Omental fat pad (tissue), 3 donors: ENCODE measurements at regions not wholly inside any gene's neighbourhood (a gene's known extent, or its start where the extent isn't known, plus 50 kb on each side); places are given as distances from the start of the nearest gene placed in this dataset.

Experiments
- ATAC-seq: fragments of 150-250 bp; one replicate; pipeline ENCODE4 v1.9.1; 2016; ENCODE audit warnings: mild to moderate bottlenecking, moderate library complexity; ENCODE audit not compliant: low FRiP score
- DNase-seq: peaks from one replicate; pipeline ENCODE4 v3.0.0-alpha.2; 2019; ENCODE audit warnings: low spot score
- TF ChIP-seq, protein P1 (sequence below), 3 donors: fragments of 450-650 bp; IDR thresholded peaks; one replicate each; pipeline ENCODE4 v1.5.1; 2016 to 2017; ENCODE audit warnings: antibody characterized with exemption in 3 of 3, mild to moderate bottlenecking in 3 of 3, moderate library complexity in 2 of 3

DNA sequence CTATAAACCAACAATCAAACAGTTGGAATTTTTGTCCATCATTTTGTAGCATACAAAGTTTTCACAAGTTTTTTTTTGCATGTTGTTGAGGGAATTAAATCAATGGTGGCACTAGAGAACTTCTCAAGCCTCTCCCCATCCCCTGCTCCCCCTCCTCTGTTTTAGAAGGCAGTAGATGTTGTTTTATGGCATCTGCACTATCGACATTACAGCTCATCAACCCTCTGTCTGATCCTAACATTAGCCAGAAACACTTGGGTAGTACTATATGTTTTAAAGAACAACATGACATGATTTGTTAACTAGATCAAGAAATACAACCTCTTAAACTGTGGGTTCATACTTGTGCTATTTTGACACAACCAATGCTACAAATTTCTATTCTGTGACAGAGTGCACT lies 306.5 kb upstream of the NR5A2 start:
- DNase-seq (no peak), ATAC-seq (no peak)
- TF ChIP-seq, protein P1, sequence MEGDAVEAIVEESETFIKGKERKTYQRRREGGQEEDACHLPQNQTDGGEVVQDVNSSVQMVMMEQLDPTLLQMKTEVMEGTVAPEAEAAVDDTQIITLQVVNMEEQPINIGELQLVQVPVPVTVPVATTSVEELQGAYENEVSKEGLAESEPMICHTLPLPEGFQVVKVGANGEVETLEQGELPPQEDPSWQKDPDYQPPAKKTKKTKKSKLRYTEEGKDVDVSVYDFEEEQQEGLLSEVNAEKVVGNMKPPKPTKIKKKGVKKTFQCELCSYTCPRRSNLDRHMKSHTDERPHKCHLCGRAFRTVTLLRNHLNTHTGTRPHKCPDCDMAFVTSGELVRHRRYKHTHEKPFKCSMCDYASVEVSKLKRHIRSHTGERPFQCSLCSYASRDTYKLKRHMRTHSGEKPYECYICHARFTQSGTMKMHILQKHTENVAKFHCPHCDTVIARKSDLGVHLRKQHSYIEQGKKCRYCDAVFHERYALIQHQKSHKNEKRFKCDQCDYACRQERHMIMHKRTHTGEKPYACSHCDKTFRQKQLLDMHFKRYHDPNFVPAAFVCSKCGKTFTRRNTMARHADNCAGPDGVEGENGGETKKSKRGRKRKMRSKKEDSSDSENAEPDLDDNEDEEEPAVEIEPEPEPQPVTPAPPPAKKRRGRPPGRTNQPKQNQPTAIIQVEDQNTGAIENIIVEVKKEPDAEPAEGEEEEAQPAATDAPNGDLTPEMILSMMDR (IDR thresholded peaks at IDR 0.05): no peak

DNA sequence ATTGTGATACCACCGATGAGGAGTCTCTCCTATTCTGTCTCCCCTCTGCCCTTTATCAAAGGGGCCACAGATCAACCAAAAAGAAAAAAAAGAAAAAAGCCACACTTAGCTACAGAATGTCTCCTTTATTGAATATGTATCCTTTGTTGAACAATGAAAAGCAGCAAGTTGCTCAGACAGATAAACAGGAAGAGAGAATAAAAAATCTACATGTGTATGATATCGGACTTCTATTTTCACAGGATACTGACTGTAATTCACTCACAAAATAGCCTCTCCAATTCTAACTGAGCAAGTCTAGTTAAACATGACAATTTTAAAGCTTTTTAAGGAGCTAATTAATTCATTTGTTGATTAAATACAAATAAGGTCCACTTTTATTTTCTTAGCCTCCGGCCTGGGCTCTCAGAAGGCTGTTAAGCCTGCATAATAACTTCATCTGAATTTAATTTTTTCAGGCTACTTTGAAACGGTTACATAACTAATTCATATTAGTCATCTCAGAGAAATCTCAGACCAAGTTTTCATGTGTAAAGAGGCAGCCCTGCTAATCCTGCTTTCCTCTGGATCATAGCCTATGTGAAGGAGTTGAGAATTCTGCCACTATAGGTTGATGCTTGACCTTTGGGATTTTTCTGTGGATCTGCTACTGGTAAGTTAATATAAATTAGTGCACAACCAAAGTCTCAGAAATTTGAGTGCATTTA lies 304.1 kb upstream of the NR5A2 start:
- no peak for DNase-seq
- TF ChIP-seq, protein P1 (IDR thresholded peaks at IDR 0.05): no peak
- ATAC-seq: no peak

DNA sequence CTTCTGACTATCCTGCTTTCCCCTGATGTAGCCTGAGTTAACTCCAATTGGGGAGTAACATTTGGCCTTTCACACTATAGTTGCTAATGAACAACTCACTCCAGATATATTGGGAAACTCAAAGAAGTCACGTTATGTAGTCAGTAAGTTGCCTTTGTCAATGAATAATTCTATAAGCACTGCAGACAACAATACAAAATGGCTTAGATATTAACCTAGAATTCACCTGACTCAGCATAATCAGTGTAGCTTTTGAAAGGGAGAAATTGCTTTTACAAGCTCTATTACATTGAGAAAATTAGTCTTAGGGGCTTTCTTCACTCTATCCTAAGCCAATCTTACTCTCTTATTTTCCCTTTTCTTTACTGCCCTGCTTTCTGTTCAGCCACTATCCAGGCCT lies 303.5 kb upstream of the NR5A2 start:
- DNase-seq: no peak
- TF ChIP-seq, protein P1 (IDR thresholded peaks at IDR 0.05): no peak
- no peak for ATAC-seq

DNA sequence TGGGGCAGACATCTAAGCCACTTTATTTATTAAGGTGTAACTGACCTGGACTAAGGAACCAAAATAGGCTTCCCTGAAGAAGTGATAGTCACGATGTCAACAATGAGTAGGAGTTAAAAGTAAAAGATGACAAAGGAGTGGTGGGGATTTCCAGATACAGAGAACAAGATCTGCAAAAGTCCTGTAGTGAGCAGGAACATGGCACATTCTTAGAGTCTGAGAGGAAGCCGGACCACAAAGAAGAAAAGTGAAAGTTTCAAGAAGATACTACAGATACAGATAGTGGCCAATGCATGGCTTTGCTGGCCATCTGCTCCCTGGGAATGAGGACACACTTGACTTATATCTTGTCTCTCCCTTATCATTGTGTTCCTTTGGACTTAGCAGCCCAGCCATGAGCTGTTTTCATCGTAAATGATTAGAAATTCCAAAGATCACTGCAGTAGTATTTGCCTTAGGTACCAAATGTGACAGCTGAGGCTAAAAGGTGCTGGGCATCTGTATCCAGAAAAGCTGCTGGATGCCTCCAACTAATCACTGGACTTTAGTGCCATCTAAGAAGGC lies 302.4 kb upstream of the NR5A2 start:
- TF ChIP-seq, protein P1 (IDR thresholded peaks at IDR 0.05): no peak
- ATAC-seq: no peak
- DNase-seq: no peak

DNA sequence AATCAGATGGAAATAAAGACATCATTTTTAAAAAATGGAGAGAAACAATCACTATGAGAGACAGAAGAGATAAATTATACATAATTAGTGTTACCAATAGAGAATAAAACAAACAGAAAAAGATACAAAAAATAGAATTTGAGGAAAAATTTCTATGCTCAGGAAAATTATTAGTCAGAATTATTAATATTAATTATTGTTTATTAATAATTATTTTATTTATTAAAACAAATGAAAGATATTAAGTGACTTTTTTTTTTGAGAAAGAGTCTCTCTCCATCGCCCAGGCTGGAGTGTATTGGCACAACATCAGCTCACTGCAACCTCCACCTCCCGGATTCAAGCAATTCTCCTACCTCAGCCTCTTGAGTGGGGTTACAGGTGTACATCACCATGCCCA lies 299.8 kb upstream of the NR5A2 start:
- TF ChIP-seq, protein P1 (IDR thresholded peaks at IDR 0.05): no peak
- DNase-seq (no peak), ATAC-seq (no peak)

DNA sequence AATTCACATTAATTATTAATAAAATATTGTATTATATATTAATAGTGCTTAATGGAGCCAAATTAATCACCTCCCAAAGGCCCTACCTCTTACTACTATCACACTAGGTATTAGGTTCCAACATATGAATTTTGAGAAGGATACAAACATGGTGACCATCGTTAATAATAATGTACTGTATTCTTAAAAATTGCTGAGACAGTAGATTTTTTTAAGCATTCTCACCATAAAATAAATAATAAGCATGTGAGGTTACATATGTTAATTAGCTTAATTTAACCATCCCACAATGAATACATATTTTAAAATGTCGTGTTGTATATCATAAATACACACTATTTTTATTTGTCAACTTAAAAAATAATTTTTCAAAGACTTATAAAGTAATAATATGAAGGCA lies 299.2 kb upstream of the NR5A2 start:
- TF ChIP-seq, protein P1 (IDR thresholded peaks at IDR 0.05): no peak
- DNase-seq (no peak), ATAC-seq (no peak)

DNA sequence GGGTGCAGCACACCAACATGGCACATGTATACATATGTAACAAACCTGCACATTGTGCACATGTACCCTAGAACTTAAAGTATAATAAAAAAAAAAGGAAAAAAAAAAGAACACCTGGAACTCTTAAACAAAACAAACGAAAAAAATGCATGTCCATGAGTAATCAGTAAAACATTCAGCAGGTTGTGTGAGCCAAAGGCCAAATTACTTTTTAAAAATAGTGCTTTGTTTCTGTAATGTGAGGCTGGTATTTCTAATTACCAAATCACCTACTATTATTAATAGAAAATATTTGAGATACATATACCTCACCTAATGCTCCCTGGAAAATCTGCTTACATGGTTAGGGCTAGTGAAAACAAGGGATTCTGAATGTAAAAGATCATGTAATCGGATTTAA lies 294.4 kb upstream of the NR5A2 start:
- DNase-seq (no peak), ATAC-seq (no peak)
- TF ChIP-seq, protein P1 (IDR thresholded peaks at IDR 0.05): no peak
